ENCODE measurements at regions not wholly inside any gene's neighbourhood (a gene's known extent, or its start where the extent isn't known, plus 50 kb on each side); places are given as distances from the start of the nearest gene placed in this dataset.

- H3K4me3 ChIP-seq, result no peak overlapping the region
- intact Hi-C loops (cut with DNase I), result no loop called here
- no peaks in the 10 kb centered on the region for H3K4me1 ChIP-seq
- no peaks in the 10 kb centered on the region for H3K9me3 ChIP-seq
- 17 to 29% (median 23%) methylated on average over 2 of the region's 2 CpGs for WGBS, 4 donors
- H3K27me3 ChIP-seq, result peaks cover 0 to 7% (median 0%) of the 10 kb centered on the region in 9 donors
- no peaks in the 10 kb centered on the region for H3K36me3 ChIP-seq
- DNase-seq, result no peak
- no peak for TF ChIP-seq POLR2A (IDR thresholded peaks at IDR 0.05)
- TF ChIP-seq CTCF (IDR thresholded peaks at IDR 0.05), result no peak
- no peak for ATAC-seq
- H3K27ac ChIP-seq, result no peak overlapping the region
Measured at GRCh38 chr4:27194599-27195176, 334.0 kb downstream of the STIM2 start.

- H3K4me3 ChIP-seq, result no peak overlapping the region
- no peaks in the 10 kb centered on the region for H3K36me3 ChIP-seq
- H3K4me1 ChIP-seq, result no peaks in the 10 kb centered on the region
- no peak for DNase-seq
- intact Hi-C loops (cut with DNase I), result no loop called here
- H3K27me3 ChIP-seq, result no peaks in the 10 kb centered on the region
- no peak for TF ChIP-seq POLR2A (IDR thresholded peaks at IDR 0.05)
- no peak for TF ChIP-seq CTCF (IDR thresholded peaks at IDR 0.05)
- H3K27ac ChIP-seq, result no peak overlapping the region
- no peak for ATAC-seq
- H3K9me3 ChIP-seq, result no peaks in the 10 kb centered on the region
- WGBS, 4 donors, result 0 to 40% (median 30%) methylated on average over 2 of the region's 2 CpGs
Measured at GRCh38 chr4:27198246-27198645, 337.6 kb downstream of the STIM2 start.

GRCh38 chr4:27198971-27199370 is 338.3 kb downstream of the STIM2 start:
- DNase-seq, result no peak
- Histone ChIP-seq H3K27ac (no peak overlapping the region), H3K36me3 (no peaks in the 10 kb centered on the region), H3K4me1 (no peaks in the 10 kb centered on the region), H3K9me3 (no peaks in the 10 kb centered on the region), H3K4me3 (no peak overlapping the region), H3K27me3 (no peaks in the 10 kb centered on the region)
- no peak for ATAC-seq
- 38 to 53% (median 50%) methylated on average over 2 of the region's 2 CpGs for WGBS, 4 donors
- intact Hi-C loops (cut with DNase I), result no loop called here
- TF ChIP-seq POLR2A (IDR thresholded peaks at IDR 0.05) (no peak), CTCF (IDR thresholded peaks at IDR 0.05) (no peak)

GRCh38 chr4:27206009-27206408 is 345.4 kb downstream of the STIM2 start:
- H3K9me3 ChIP-seq, result peaks cover 0 to 4% (median 0%) of the 10 kb centered on the region in 12 donors
- no peaks in the 10 kb centered on the region for H3K4me1 ChIP-seq
- ATAC-seq, result no peak
- no peak overlapping the region for H3K27ac ChIP-seq
- intact Hi-C loops (cut with DNase I), result no loop called here
- H3K27me3 ChIP-seq, result no peaks in the 10 kb centered on the region
- H3K36me3 ChIP-seq, result no peaks in the 10 kb centered on the region
- no peak for DNase-seq
- H3K4me3 ChIP-seq, result no peak overlapping the region
- no peak for TF ChIP-seq POLR2A (IDR thresholded peaks at IDR 0.05)
- TF ChIP-seq CTCF (IDR thresholded peaks at IDR 0.05), result no peak

Data from heart left ventricle (tissue), 16 donors.